Esophagus mucosa (tissue), 1 donor: ENCODE measurements at regions not wholly inside any gene's neighbourhood (a gene's known extent, or its start where the extent isn't known, plus 50 kb on each side); places are given as distances from the start of the nearest gene placed in this dataset.
"Not testable (repeated sequence)": the region's sequence is repeated elsewhere in the genome, so short reads cannot be mapped to it uniquely, and the experiment has no call there.

Experiments used
- ATAC-seq: fragments of 200-7000 bp; cut with Tn5 transposase; one replicate; pipeline ENCODE4 v1.9.1; 2020
- donor health status: DM: yes; HTN: yes; CAD: no.

GRCh38 chr2:145958611-145959010 is 1438.7 kb upstream of the ZEB2 start:
- no peak for ATAC-seq

GRCh38 chr2:145957929-145958328 is 1438.0 kb upstream of the ZEB2 start:
- peak; percentile 69 for ATAC-seq

- peak; percentile 57 for ATAC-seq
Observed at GRCh38 chr2:145939949-145940348, 1420.0 kb upstream of the ZEB2 start.

GRCh38 chr2:145935016-145935415 is 1415.1 kb upstream of the ZEB2 start:
- ATAC-seq: no peak

GRCh38 chr2:145931781-145932395 is 1412.0 kb upstream of the ZEB2 start:
- ATAC-seq: no peak

- no peak for ATAC-seq
Observed at GRCh38 chr2:145930318-145930717, 1410.4 kb upstream of the ZEB2 start.

- ATAC-seq: no peak
Observed at GRCh38 chr2:145927131-145927950, 1407.4 kb upstream of the ZEB2 start.

GRCh38 chr2:145925591-145925990 is 1405.7 kb upstream of the ZEB2 start:
- ATAC-seq: no peak

GRCh38 chr2:145919477-145919876 is 1399.6 kb upstream of the ZEB2 start:
- no peak for ATAC-seq

GRCh38 chr2:145918951-145919350 is 1399.0 kb upstream of the ZEB2 start:
- ATAC-seq: no peak

- no peak for ATAC-seq
Observed at GRCh38 chr2:145916799-145917198, 1396.9 kb upstream of the ZEB2 start.

GRCh38 chr2:145914716-145915115 is 1394.8 kb upstream of the ZEB2 start:
- ATAC-seq: no peak

GRCh38 chr2:145910416-145910815 is 1390.5 kb upstream of the ZEB2 start:
- ATAC-seq: no peak

- ATAC-seq: no peak
Observed at GRCh38 chr2:145909766-145910165, 1389.8 kb upstream of the ZEB2 start.

- no peak for ATAC-seq
Observed at GRCh38 chr2:145909175-145909755, 1389.3 kb upstream of the ZEB2 start.

GRCh38 chr2:145906354-145906753 is 1386.4 kb upstream of the ZEB2 start:
- peak; percentile 71 for ATAC-seq

GRCh38 chr2:145905371-145905770 is 1385.5 kb upstream of the ZEB2 start:
- ATAC-seq: no peak

GRCh38 chr2:145897151-145897550 is 1377.2 kb upstream of the ZEB2 start:
- ATAC-seq: no peak

- no peak for ATAC-seq
Observed at GRCh38 chr2:145887915-145888314, 1368.0 kb upstream of the ZEB2 start.

GRCh38 chr2:145880997-145881396 is 1361.1 kb upstream of the ZEB2 start:
- not testable (repeated sequence) for ATAC-seq

- ATAC-seq: no peak
Observed at GRCh38 chr2:145875016-145875415, 1355.1 kb upstream of the ZEB2 start.

- no peak for ATAC-seq
Observed at GRCh38 chr2:145874466-145874865, 1354.5 kb upstream of the ZEB2 start.

- no peak for ATAC-seq
Observed at GRCh38 chr2:145864501-145864900, 1344.6 kb upstream of the ZEB2 start.

- ATAC-seq: no peak
Observed at GRCh38 chr2:145861940-145862339, 1342.0 kb upstream of the ZEB2 start.
